H7 (cell line): ENCODE measurements at regions not wholly inside any gene's neighbourhood (a gene's known extent, or its start where the extent isn't known, plus 50 kb on each side); places are given as distances from the start of the nearest gene placed in this dataset.
A peak's percentile ranks its signal among the peaks of the same experiment; 100 is the strongest.

ENCODE experiments used
- DNase-seq: peaks from one replicate; pipeline ENCODE4 v3.0.0; 2012
- H3K27me3 ChIP-seq: 2 replicates; pipeline ENCODE4 v1.6.0; 2011; ENCODE audit warnings: mild to moderate bottlenecking, low read length; ENCODE audit not compliant: control insufficient read depth, insufficient read depth
- H3K36me3 ChIP-seq: replicated peaks from 2 replicates; pipeline ENCODE4 v1.5.1; 2011; ENCODE audit warnings: low read length; ENCODE audit not compliant: control insufficient read depth, insufficient read depth
- H3K4me3 ChIP-seq: 2 replicates; pipeline ENCODE4 v1.5.1; 2011; ENCODE audit warnings: low read depth, mild to moderate bottlenecking, control low read depth, low read length, moderate library complexity; ENCODE audit not compliant: insufficient read depth

GRCh38 chr4:22922426-22922825, 229.7 kb downstream of the GBA3 start:
- Histone ChIP-seq H3K36me3 (no peaks in the 10 kb centered on the region), H3K4me3 (no peak overlapping the region), H3K27me3 (no peaks in the 10 kb centered on the region)
- no peak for DNase-seq

DNA sequence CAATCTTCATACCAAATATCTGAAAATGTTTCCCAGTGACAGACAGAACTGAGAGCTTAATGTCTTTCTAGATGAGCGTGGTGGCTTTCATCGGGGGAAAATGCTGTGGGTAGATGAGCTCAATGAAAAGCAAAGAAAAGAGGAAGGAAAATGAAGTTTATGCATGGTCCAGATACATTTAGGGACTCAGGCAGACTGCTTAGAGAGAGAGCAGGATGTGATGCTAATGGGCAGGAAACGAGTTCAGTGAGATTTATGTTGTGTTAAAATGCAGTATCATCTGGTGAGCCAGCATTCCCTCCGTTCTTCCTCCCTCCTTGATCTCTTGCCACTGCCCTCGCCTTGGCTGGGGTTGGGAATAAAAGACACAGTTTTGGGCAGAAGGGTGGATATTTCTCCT, 229.2 kb downstream of the GBA3 start:
- Histone ChIP-seq H3K27me3 (no peaks in the 10 kb centered on the region), H3K4me3 (no peak overlapping the region), H3K36me3 (no peaks in the 10 kb centered on the region)
- no peak for DNase-seq

DNA sequence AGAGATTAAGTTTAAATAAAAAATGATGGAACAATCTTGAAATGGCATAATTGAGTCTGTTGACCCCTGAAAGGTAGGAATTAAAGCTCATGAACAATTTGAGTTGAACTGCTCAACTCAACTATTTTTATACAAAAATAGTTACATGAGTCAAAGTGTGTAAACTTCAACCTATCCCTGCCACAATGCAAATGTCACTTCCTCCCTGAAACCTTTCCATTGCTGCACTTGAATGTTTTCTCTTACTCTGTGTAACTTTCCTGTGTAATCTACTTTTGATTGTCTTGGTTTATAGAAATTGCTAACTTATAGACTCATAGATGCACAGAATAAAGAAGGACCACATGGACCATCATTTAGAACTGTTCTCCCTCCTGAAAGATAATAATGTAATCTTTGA, 218.5 kb downstream of the GBA3 start:
- no peak for DNase-seq
- Histone ChIP-seq H3K27me3 (no peaks in the 10 kb centered on the region), H3K36me3 (no peaks in the 10 kb centered on the region), H3K4me3 (no peak overlapping the region)

DNA sequence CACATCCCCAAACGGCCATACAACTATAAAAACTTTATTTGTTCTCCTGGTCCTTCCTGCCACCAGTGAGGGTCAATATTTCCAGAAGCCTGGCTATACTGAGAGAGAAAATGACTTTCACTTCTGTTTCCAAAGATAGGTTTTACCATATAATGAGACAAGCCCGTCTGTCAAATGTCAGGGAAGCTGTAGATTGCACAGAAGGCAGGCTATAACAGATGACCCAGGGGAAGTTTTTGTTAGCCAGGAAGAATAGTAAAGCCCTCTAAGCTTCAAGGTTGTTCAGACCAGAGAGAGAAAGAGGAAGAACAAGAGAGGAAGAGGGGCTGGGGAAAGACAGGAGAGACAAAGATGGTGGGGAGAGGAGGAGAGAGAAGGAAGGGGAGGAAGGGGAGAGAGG, 217.5 kb downstream of the GBA3 start:
- Histone ChIP-seq H3K36me3 (no peaks in the 10 kb centered on the region), H3K4me3 (no peak overlapping the region), H3K27me3 (no peaks in the 10 kb centered on the region)
- no peak for DNase-seq

DNA sequence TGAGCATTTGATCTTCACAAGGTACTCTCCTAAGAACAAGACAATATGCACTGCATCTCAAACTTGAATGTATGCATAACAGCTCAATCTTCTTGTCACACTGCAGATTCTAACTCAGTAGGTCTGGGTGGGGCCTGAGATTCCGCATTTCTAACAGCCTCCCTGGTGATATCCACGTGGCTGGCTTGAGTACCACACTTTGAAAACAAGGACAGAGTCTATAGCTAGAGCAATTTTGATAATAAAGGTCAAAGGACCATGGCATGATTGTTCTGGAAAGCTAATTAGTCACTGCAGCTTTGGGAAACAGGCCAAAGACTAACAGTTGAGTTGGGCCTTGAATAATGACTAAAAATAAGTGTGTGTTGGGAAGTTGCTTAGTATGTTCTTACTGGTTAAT, 213.3 kb downstream of the GBA3 start:
- no peaks in the 10 kb centered on the region for H3K36me3 ChIP-seq
- H3K4me3 ChIP-seq = no peak overlapping the region
- no peak for DNase-seq
- no peaks in the 10 kb centered on the region for H3K27me3 ChIP-seq

- no peak for DNase-seq
- Histone ChIP-seq H3K36me3 (no peaks in the 10 kb centered on the region), H3K4me3 (no peak overlapping the region), H3K27me3 (no peaks in the 10 kb centered on the region)
These were observed 211.2 kb downstream of the GBA3 start for GRCh38 chr4:22903913-22904312.

- no peak overlapping the region for H3K4me3 ChIP-seq
- no peaks in the 10 kb centered on the region for H3K27me3 ChIP-seq
- no peaks in the 10 kb centered on the region for H3K36me3 ChIP-seq
- DNase-seq = no peak
These were observed 208.9 kb downstream of the GBA3 start for GRCh38 chr4:22901631-22902030.

GRCh38 chr4:22900876-22901275, 208.1 kb downstream of the GBA3 start:
- no peak for DNase-seq
- H3K4me3 ChIP-seq = no peak overlapping the region
- no peaks in the 10 kb centered on the region for H3K36me3 ChIP-seq
- H3K27me3 ChIP-seq = no peaks in the 10 kb centered on the region

- H3K36me3 ChIP-seq = no peaks in the 10 kb centered on the region
- peak; percentile 47 for DNase-seq
- H3K4me3 ChIP-seq = no peak overlapping the region
- H3K27me3 ChIP-seq = no peaks in the 10 kb centered on the region
These were observed 204.9 kb downstream of the GBA3 start for GRCh38 chr4:22897520-22898108.

GRCh38 chr4:22895482-22895881, 202.7 kb downstream of the GBA3 start:
- Histone ChIP-seq H3K4me3 (no peak overlapping the region), H3K36me3 (no peaks in the 10 kb centered on the region), H3K27me3 (no peaks in the 10 kb centered on the region)
- no peak for DNase-seq

GRCh38 chr4:22884157-22884556, 191.4 kb downstream of the GBA3 start:
- no peak overlapping the region for H3K4me3 ChIP-seq
- no peak for DNase-seq
- no peaks in the 10 kb centered on the region for H3K36me3 ChIP-seq
- H3K27me3 ChIP-seq = no peaks in the 10 kb centered on the region

DNA sequence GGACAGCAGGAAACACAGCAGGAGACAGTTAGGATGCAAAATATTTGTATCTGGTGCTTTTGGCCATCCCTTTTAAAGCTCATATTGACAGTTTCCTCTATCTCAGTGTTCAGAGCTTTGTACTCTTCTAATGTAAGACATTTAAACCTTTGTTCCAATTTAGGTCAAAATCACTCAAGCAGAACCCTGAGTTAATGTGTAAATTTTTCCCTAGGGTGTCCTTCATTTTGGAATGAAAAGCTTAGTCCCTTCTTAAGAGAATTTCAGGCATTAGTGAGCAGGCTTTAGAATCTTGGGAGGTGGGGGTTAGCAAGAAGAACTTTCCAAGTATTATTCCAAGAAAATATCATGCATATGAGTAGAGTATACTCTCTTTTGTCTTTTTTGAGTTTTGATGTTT, 188.7 kb downstream of the GBA3 start:
- no peak for DNase-seq
- Histone ChIP-seq H3K27me3 (no peaks in the 10 kb centered on the region), H3K4me3 (no peak overlapping the region), H3K36me3 (no peaks in the 10 kb centered on the region)

DNA sequence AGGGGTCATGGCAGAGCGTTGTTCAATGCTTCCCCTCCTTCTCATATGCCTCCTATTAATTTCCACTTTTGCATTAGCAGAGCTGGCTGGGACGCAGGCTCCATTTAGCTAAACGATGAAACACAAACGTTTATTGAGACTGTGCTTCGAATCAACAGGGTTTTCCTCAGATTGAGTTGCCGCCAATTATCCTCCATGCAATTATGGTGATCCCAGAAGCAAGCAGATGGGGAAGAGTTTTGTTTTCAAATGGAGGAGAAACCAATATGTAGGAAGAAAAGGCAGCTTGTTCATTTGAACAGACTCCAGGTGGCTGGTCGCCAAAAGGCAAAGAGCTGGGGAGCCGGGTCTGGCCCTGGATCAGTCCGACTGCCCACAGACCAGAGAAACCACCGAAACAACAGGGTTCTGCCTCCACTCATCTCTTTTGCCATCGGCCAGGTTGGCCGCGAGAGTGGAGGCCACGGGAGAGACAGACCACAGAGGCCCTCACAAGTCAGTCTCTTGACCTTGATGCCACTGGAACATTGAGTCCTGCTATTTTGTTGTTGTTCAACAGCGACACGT, 184.8 kb downstream of the GBA3 start:
- Histone ChIP-seq H3K4me3 (no peak overlapping the region), H3K27me3 (no peaks in the 10 kb centered on the region), H3K36me3 (no peaks in the 10 kb centered on the region)
- DNase-seq = no peak

DNA sequence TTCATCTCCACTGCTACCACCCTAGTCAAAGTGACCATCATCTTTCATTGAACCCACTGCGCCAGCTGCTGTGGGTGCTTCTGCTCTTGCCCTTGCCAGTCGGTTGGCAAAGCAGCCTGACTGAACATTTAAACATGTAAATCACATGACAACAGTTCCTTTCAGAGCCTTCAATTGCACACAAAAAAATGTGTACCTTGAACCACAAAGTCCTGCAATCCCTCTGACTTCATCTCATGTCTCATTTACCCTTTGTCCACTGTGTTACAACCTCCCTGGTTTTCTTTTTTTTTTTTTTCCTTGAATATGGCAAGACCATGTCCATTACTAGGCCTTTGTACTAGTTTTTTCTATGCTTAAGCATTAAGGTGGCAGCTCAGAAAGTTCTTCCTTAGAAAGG, 183.5 kb downstream of the GBA3 start:
- Histone ChIP-seq H3K36me3 (no peaks in the 10 kb centered on the region), H3K4me3 (no peak overlapping the region), H3K27me3 (no peaks in the 10 kb centered on the region)
- no peak for DNase-seq

DNA sequence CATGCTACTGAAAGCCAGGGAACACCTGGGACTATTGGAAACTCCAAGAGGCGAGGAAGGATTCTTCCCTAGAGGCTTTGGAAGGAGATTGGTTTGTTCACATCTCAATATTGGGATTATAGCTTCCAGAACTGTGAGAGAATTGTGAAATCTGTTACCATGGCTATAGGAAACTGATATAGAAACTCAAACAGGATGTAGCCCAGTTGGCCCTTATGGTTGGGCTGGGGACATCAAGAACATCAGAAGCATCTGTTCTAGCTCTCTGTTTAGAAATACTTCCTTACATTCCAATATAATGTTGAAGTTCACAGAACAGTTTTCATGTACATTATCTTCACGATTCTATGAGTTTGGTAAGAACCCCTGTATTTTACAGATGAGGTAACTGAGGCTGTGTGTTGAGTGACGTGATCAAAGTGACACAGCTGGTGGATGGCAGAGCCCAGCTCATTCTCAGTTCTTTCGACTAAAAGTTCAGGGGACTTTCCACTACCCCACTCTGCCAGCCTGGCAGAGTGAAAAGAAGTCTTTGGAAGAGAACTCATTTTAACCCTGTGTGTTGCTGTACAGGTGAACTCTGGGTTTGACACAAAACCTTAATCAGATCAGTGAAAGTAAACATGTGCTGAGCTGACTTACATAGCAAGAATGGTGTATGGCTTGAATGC, 183.0 kb downstream of the GBA3 start:
- Histone ChIP-seq H3K27me3 (no peaks in the 10 kb centered on the region), H3K4me3 (no peak overlapping the region), H3K36me3 (no peaks in the 10 kb centered on the region)
- no peak for DNase-seq
